Muscle of leg (tissue), 3 donors: ENCODE measurements at regions not wholly inside any gene's neighbourhood (a gene's known extent, or its start where the extent isn't known, plus 50 kb on each side); places are given as distances from the start of the nearest gene placed in this dataset.
A peak's percentile ranks its signal among the peaks of the same experiment; 100 is the strongest.

Experiments
- DNase-seq: peaks from one replicate; pipeline ENCODE4 v3.0.0; 2013
- H3K27ac ChIP-seq: one replicate; pipeline ENCODE4 v1.5.1; 2013; ENCODE audit warnings: mild to moderate bottlenecking, low read length, control low read depth
- H3K27me3 ChIP-seq: one replicate; pipeline ENCODE4 v1.6.1; 2013; ENCODE audit warnings: low read length; ENCODE audit not compliant: control insufficient read depth, insufficient read depth
- H3K36me3 ChIP-seq: one replicate; pipeline ENCODE4 v1.6.1; 2013; ENCODE audit warnings: low read length; ENCODE audit not compliant: control insufficient read depth, insufficient read depth
- H3K4me1 ChIP-seq: one replicate; pipeline ENCODE4 v1.6.1; 2013; ENCODE audit warnings: low read length; ENCODE audit not compliant: control insufficient read depth, insufficient read depth
- H3K4me3 ChIP-seq: one replicate; pipeline ENCODE4 v1.5.1; 2013; ENCODE audit warnings: low read length, control low read depth
- H3K9me3 ChIP-seq: replicated peaks from 2 replicates; pipeline ENCODE4 v1.6.1; 2013; ENCODE audit warnings: low read depth, low read length; ENCODE audit not compliant: control insufficient read depth
- WGBS: methylation state at CpG from one replicate; pipeline ENCODE4 v1.1.5; 2013; ENCODE audit warnings: missing lambda C conversion rate; ENCODE audit not compliant: insufficient coverage; 5-methylcytosine and 5-hydroxymethylcytosine counted together

DNA sequence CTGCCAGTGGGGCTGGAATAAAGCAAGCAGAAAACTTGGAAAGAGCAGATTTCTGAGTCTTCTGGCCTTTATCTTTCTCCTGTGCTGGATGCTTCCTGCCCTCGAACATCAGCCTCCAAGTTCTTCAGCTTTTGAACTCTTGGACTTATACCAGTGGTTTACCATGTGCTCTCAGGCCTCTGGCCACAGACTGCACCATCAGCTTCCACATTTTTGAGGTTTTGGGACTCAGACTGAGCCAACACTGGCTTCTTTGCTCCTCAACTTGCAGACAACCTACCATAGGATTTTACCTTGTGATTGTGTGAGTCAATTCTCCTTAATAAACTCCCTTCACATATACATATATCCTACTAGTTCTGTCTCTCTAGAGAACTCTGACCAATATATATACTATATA lies 706.6 kb downstream of the NR2F2 start:
- DNase-seq = no peak
- 71% methylated on average over 1 of the region's 1 CpG for WGBS
- Histone ChIP-seq H3K27me3 (no peaks in the 10 kb centered on the region), H3K27ac (no peak overlapping the region), H3K9me3 (no peaks in the 10 kb centered on the region), H3K36me3 (no peaks in the 10 kb centered on the region), H3K4me1 (no peaks in the 10 kb centered on the region), H3K4me3 (no peak overlapping the region)

DNA sequence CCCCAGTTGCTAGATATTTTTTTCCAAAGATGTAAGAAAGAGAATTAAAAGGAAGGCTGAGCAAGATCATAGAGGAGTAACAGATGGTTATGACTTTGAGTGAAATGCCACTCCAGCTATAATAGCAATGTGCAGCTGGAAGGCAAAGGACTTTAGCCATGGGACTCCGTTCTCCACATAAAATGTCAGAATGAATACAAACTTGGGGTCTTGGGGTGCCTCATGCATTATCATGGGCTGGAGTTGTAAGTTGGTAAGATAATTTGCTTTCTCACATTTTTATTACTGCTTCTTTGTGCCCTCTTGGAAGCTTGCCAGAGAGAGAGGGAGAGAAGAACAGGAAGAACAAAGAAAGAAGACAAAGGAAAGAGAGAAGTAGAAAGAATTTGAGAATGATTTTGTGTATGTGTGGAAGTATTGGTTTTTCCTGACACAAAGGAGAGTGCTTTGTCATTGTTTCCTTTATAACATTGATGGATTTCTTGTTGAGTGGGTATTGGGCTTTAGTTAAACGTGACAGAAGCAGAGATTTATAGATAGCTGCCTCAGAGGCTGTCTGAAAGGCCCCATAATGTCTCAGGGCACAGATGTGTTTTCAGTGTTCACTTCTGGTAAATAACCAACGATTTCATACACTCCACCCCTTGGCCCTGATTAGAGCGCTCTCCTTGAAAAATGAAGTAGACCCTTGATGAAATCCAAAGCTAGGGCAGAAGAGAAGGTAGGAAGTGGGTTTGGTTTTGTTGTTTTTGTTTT lies 715.3 kb downstream of the NR2F2 start:
- Histone ChIP-seq H3K4me3 (no peak overlapping the region), H3K9me3 (no peaks in the 10 kb centered on the region), H3K27ac (no peak overlapping the region), H3K27me3 (no peaks in the 10 kb centered on the region), H3K4me1 (no peaks in the 10 kb centered on the region), H3K36me3 (no peaks in the 10 kb centered on the region)
- WGBS = no CpG with 5 or more reads among the region's 4 CpGs
- no peak for DNase-seq

DNA sequence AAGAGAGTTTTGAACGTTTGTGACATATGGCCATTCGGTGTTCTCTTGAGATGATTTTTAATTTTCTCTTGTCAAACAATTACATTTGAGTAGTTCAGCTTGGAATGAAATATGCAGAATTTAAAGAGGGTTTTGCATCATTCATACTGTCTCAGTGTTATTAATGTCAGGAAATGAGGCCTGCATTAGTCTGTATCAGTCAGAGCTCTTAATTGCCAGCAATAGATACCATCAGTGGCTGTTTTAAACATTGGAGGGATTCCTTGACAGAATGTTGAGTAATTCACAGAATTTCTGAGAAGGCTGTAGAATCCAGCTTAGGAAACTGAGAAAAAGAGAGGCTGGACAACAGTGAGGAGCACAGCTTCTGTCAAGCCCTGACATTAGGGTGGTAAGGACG lies 722.0 kb downstream of the NR2F2 start:
- no peak for DNase-seq
- Histone ChIP-seq H3K27ac (no peak overlapping the region), H3K4me3 (no peak overlapping the region), H3K4me1 (no peaks in the 10 kb centered on the region), H3K36me3 (no peaks in the 10 kb centered on the region), H3K27me3 (no peaks in the 10 kb centered on the region), H3K9me3 (no peaks in the 10 kb centered on the region)
- WGBS = no CpG with 5 or more reads among the region's 3 CpGs

DNA sequence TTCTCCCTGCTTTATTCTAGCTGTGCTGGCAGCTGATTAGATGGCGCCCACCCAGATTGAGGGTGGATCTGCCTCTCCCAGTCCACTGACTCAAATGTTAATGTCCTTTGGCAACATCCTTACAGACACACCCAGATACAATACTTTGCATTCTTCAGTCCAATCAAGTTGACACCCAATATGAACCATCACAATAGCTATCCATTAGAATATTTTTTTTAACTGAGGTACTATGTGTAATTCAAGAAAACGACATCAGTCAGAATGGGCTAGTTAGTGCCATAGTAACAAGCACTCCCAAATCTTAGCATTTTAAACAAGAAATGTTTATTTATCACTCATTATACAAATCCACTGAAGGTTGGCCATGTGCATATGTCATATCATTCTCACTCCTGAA lies 723.1 kb downstream of the NR2F2 start:
- H3K27ac ChIP-seq = no peak overlapping the region
- no peaks in the 10 kb centered on the region for H3K36me3 ChIP-seq
- WGBS = 20% methylated on average over 1 of the region's 2 CpGs
- H3K4me1 ChIP-seq = no peaks in the 10 kb centered on the region
- H3K9me3 ChIP-seq = no peaks in the 10 kb centered on the region
- no peak for DNase-seq
- no peaks in the 10 kb centered on the region for H3K27me3 ChIP-seq
- no peak overlapping the region for H3K4me3 ChIP-seq

DNA sequence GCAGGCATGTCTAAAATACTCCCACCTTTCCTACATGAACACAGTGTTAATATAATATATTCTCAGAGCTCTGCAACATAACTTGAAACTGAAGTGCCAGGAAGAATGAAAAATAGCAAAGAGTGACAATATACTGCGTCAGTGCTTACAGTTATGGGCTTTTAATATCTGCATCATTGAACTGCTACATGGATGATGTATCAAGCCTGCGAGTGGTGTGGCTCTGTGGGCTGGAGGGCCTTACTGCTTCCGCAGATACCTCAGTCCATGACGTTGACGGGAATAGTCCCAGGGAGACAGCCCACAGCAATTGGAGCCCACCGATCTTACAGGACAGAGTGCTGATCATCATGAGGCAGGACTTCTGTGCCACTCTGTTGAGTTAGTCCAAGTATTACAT lies 727.0 kb downstream of the NR2F2 start:
- WGBS = 100% methylated on average over 1 of the region's 6 CpGs
- Histone ChIP-seq H3K4me3 (no peak overlapping the region), H3K9me3 (no peaks in the 10 kb centered on the region), H3K27ac (no peak overlapping the region), H3K36me3 (no peaks in the 10 kb centered on the region), H3K4me1 (no peaks in the 10 kb centered on the region), H3K27me3 (no peaks in the 10 kb centered on the region)
- DNase-seq = no peak

DNA sequence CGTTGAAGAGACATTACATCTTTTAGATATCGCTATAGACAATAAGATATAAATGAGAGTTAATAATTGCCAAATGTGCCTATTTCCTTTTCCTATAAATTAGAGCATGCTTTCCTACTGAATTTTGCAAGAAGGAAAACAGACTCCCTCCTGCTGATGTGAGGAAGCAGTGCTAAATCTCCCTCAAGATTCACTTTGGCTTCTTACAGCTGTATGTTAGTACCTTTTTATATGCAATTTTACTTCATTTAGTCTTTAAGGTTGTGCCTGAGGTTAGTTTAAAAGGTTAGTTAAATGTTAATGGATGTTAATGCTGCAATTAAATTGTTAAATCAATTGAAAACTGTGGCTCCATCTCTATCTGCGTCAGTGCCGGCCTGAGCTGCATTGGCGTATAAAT lies 728.8 kb downstream of the NR2F2 start:
- Histone ChIP-seq H3K27ac (no peak overlapping the region), H3K4me1 (no peaks in the 10 kb centered on the region), H3K4me3 (no peak overlapping the region), H3K36me3 (no peaks in the 10 kb centered on the region), H3K9me3 (no peaks in the 10 kb centered on the region), H3K27me3 (no peaks in the 10 kb centered on the region)
- DNase-seq = no peak
- no CpG with 5 or more reads among the region's 5 CpGs for WGBS

DNA sequence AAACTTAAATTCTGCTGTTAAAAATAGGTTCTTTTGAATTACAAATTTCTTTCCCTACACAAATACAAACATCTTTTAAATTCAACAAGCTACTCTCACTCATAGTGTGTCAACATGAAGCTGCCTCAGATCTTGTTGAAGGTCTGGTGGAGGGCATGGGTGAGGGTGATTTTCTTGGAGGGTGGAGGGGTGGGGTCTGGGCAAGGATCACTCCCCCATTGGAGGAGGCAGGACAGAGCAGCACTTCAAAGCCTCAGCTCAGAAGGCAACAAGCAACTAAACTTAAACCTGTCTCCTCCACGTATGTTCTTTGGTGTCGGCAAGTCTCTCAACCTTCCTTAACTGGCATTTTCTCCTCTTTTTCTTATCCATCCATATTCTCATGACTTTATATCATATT lies 730.9 kb downstream of the NR2F2 start:
- DNase-seq = no peak
- Histone ChIP-seq H3K36me3 (no peaks in the 10 kb centered on the region), H3K27me3 (no peaks in the 10 kb centered on the region), H3K9me3 (no peaks in the 10 kb centered on the region), H3K4me3 (no peak overlapping the region), H3K4me1 (no peaks in the 10 kb centered on the region), H3K27ac (no peak overlapping the region)
- WGBS = no CpG with 5 or more reads among the region's 2 CpGs

DNA sequence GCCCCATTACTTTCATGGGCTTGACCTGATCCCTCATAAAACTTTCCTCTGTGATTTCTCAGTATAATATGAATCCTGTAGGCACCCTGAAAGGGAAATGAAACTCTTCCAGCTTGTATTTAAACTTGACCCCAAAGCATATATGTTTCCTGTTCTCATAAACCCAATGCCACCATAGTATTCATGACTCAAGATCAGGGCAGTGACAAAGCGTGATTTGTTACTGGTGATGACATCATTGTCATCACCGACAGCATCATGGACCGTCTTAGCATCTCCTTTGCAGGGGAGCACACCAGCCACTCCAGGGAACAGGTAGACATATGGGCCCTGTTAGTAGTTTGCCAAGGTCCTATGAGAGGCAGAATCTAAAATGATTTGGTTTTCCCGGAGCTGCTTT lies 741.2 kb downstream of the NR2F2 start:
- no peak for DNase-seq
- WGBS = 62% methylated on average over 4 of the region's 4 CpGs

DNA sequence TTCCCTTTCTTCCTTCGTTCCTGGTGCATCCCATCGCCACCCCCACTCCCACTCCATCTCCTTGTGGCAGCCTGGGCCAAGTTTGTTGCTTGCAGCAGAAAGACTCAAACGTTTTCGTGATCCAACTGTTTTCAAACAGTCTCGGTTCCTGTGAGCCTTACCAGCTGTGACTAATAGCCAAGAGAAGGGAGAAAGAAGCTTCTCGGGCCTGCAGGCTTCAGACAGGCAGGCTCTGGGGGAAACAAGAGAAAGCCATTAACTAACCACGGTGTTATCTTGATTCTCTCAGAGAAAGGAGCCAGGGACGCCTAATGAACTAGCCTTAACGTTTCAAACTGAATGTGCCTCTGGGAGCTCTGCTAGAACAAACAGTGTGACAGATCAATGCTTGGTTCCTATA lies 742.0 kb downstream of the NR2F2 start:
- Histone ChIP-seq H3K4me3 (no peak overlapping the region), H3K27me3 (no peaks in the 10 kb centered on the region), H3K36me3 (no peaks in the 10 kb centered on the region), H3K27ac (no peak overlapping the region), H3K4me1 (no peaks in the 10 kb centered on the region), H3K9me3 (peaks cover 3% of the 10 kb centered on the region)
- DNase-seq = no peak
- 24% methylated on average over 7 of the region's 9 CpGs for WGBS

More for the DNA sequence above, 741.2 kb downstream of the NR2F2 start:
- Histone ChIP-seq H3K27me3 (no peaks in the 10 kb centered on the region), H3K27ac (no peak overlapping the region), H3K4me3 (no peak overlapping the region), H3K9me3 (peaks cover 3% of the 10 kb centered on the region), H3K36me3 (no peaks in the 10 kb centered on the region), H3K4me1 (no peaks in the 10 kb centered on the region)

DNA sequence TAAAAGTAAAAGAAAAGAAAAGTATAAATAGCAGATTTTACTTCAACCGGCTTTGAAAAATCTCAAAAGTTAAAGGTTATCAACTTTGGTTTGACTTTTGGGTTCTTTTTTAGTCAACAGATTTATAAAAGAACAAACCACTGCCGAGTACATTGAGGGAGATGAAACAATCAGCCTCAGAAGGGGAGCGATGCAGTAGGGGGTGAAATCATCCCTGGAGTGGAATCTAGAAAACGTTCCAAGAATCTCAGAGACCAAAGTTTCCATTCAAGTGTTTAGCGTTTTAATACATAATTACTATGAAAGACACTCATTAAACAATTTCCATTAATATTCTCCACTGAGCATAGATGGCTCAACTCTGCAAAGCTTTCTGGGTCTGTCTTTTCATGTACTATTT lies 745.5 kb downstream of the NR2F2 start:
- peak; percentile 27 for DNase-seq
- no peak overlapping the region for H3K27ac ChIP-seq
- no CpG with 5 or more reads among the region's 5 CpGs for WGBS
- no peaks in the 10 kb centered on the region for H3K36me3 ChIP-seq
- no peaks in the 10 kb centered on the region for H3K27me3 ChIP-seq
- H3K4me3 ChIP-seq = no peak overlapping the region
- H3K4me1 ChIP-seq = no peaks in the 10 kb centered on the region
- peaks cover 3% of the 10 kb centered on the region for H3K9me3 ChIP-seq

DNA sequence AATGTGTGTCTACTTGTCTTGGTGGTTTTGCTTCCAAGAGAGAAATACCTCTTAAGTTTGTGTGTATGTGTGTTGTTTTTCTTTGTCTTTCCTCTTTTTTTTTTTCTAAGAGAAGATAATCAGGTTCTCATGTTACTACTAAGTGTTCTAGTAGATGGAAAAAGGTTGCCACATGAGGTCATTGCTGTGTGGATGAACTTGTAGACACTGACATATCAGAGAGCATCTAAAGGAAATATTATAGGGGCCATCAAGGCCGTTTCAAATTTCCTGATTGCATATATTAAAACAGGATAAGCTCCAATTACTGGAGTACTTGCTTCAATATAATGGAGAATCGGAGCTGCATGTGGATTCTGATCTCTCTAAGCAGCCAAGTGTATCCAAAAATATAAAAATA lies 747.5 kb downstream of the NR2F2 start:
- no peak for DNase-seq
- Histone ChIP-seq H3K27me3 (no peaks in the 10 kb centered on the region), H3K27ac (no peak overlapping the region), H3K36me3 (no peaks in the 10 kb centered on the region), H3K4me1 (no peaks in the 10 kb centered on the region), H3K9me3 (peaks cover 3% of the 10 kb centered on the region), H3K4me3 (no peak overlapping the region)
- whole genome bisulfite sequencing = no CpG with 5 or more reads among the region's 2 CpGs
